DOHH2 (cell line): ENCODE measurements at regions not wholly inside any gene's neighbourhood (a gene's known extent, or its start where the extent isn't known, plus 50 kb on each side); places are given as distances from the start of the nearest gene placed in this dataset.

Experiments
- CTCF ChIP-seq: fragments of 200-600 bp; sonication (generic); IDR thresholded peaks from one replicate; pipeline ENCODE4 v1.5.1; 2014; ENCODE audit warnings: antibody characterized with exemption, mild to moderate bottlenecking, low read depth, low read length; ENCODE audit not compliant: poor library complexity, severe bottlenecking
- EZH2phosphoT487 ChIP-seq: fragments of 200-600 bp; sonication (generic); IDR thresholded peaks from 2 replicates; pipeline ENCODE4 v1.6.1; 2017; ENCODE audit warnings: borderline replicate concordance, mild to moderate bottlenecking, antibody characterized with exemption, low read length, moderate library complexity, mixed read lengths

- TF ChIP-seq EZH2phosphoT487 (no peak), CTCF (no peak)
Observed at GRCh38 chr6:66126358-66126757, 419.3 kb upstream of the EYS start.
